ENCODE measurements at regions not wholly inside any gene's neighbourhood (a gene's known extent, or its start where the extent isn't known, plus 50 kb on each side); places are given as distances from the start of the nearest gene placed in this dataset.

GRCh38 chr1:4960782-4961475, 306.5 kb downstream of the AJAP1 start:
- Histone ChIP-seq H3K4me1 (no peaks in the 10 kb centered on the region), H3K36me3 (no peaks in the 10 kb centered on the region), H3K9me3 (peaks cover 0 to 1% (median 0%) of the 10 kb centered on the region in 12 donors), H3K27me3 (peaks cover 0 to 28% (median 0%) of the 10 kb centered on the region in 9 donors), H3K27ac (no peak overlapping the region), H3K4me3 (no peak overlapping the region)
- WGBS, 4 donors: 75 to 78% (median 76%) methylated on average over 16 of the region's 16 CpGs
- no peak for ATAC-seq
- TF ChIP-seq POLR2A (IDR thresholded peaks at IDR 0.05) (no peak), CTCF (IDR thresholded peaks at IDR 0.05) (no peak)
- intact Hi-C loops (cut with DNase I): no loop called here
- no peak for DNase-seq

- H3K4me1 ChIP-seq: no peaks in the 10 kb centered on the region
- H3K36me3 ChIP-seq: no peaks in the 10 kb centered on the region
- no peak for TF ChIP-seq CTCF (IDR thresholded peaks at IDR 0.05)
- no peak for TF ChIP-seq POLR2A (IDR thresholded peaks at IDR 0.05)
- no peak overlapping the region for H3K27ac ChIP-seq
- H3K27me3 ChIP-seq: peaks cover 0 to 28% (median 0%) of the 10 kb centered on the region in 9 donors
- 75 to 85% (median 75%) methylated on average over 9 of the region's 9 CpGs for WGBS, 4 donors
- H3K9me3 ChIP-seq: peaks cover 0 to 7% (median 0%) of the 10 kb centered on the region in 12 donors
- ATAC-seq: no peak
- intact Hi-C loops (cut with DNase I): no loop called here
- DNase-seq: no peak
- no peak overlapping the region for H3K4me3 ChIP-seq
Measured at GRCh38 chr1:4960336-4960735, 305.9 kb downstream of the AJAP1 start.

GRCh38 chr1:4959216-4959615, 304.8 kb downstream of the AJAP1 start:
- Histone ChIP-seq H3K4me3 (no peak overlapping the region), H3K27me3 (peaks cover 0 to 28% (median 0%) of the 10 kb centered on the region in 9 donors), H3K9me3 (peaks cover 0 to 15% (median 7%) of the 10 kb centered on the region in 12 donors)

GRCh38 chr1:4957027-4957426, 302.6 kb downstream of the AJAP1 start:
- peaks cover 0 to 15% (median 0%) of the 10 kb centered on the region in 9 donors for H3K27me3 ChIP-seq
- ATAC-seq: no peak
- no peak overlapping the region for H3K4me3 ChIP-seq
- peaks cover 0 to 37% (median 18%) of the 10 kb centered on the region in 12 donors for H3K9me3 ChIP-seq
- no peak overlapping the region for H3K27ac ChIP-seq
- H3K36me3 ChIP-seq: no peaks in the 10 kb centered on the region
- intact Hi-C loops (cut with DNase I): no loop called here
- 88 to 96% (median 89%) methylated on average over 4 of the region's 4 CpGs for WGBS, 4 donors
- no peak for DNase-seq
- TF ChIP-seq CTCF (IDR thresholded peaks at IDR 0.05) (no peak), POLR2A (IDR thresholded peaks at IDR 0.05) (no peak)
- no peaks in the 10 kb centered on the region for H3K4me1 ChIP-seq

More at GRCh38 chr1:4959216-4959615, 304.8 kb downstream of the AJAP1 start:
- no peaks in the 10 kb centered on the region for H3K4me1 ChIP-seq
- H3K36me3 ChIP-seq: no peaks in the 10 kb centered on the region
- no peak overlapping the region for H3K27ac ChIP-seq
- intact Hi-C loops (cut with DNase I): no loop called here
- TF ChIP-seq POLR2A (IDR thresholded peaks at IDR 0.05) (no peak), CTCF (IDR thresholded peaks at IDR 0.05) (no peak)
- WGBS, 4 donors: 73 to 79% (median 75%) methylated on average over 6 of the region's 6 CpGs
- DNase-seq (no peak), ATAC-seq (no peak)

All from heart left ventricle (tissue), 16 donors.